Globus pallidus (tissue), 1 donor: ENCODE measurements at regions not wholly inside any gene's neighbourhood (a gene's known extent, or its start where the extent isn't known, plus 50 kb on each side); places are given as distances from the start of the nearest gene placed in this dataset.
A peak's percentile ranks its signal among the peaks of the same experiment; 100 is the strongest.

Experiments used
- DNase-seq: peaks from one replicate; pipeline ENCODE4 v3.0.0-alpha.2; 2015; ENCODE audit warnings: low spot score

- DNase-seq, result no peak
Observed at GRCh38 chr12:105804591-105805265, 334.0 kb downstream of the NUAK1 start.

GRCh38 chr12:105805730-105806399 is 332.9 kb downstream of the NUAK1 start:
- no peak for DNase-seq

- DNase-seq, result no peak
Observed at GRCh38 chr12:105806400-105806770, 332.4 kb downstream of the NUAK1 start.

DNA sequence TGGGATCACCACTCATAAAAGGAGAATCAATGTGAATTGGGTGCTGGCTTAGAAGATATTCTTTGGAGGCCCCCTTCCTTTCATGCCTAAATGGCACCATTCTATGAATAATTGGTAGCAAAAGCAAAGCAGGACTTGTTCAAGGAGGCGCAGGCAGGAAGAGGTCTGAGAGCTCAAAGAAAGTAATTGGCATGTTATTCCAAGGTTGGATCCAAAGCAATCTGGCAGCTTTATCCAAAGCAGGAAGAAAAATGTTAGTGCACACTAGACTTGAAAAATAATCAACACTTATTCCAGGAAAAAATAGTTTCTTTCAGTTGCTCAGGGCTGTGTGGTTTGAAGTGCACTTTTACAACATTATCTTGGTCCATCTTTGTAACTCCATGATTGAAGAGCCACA is 326.4 kb downstream of the NUAK1 start:
- peak; percentile 35 for DNase-seq

DNA sequence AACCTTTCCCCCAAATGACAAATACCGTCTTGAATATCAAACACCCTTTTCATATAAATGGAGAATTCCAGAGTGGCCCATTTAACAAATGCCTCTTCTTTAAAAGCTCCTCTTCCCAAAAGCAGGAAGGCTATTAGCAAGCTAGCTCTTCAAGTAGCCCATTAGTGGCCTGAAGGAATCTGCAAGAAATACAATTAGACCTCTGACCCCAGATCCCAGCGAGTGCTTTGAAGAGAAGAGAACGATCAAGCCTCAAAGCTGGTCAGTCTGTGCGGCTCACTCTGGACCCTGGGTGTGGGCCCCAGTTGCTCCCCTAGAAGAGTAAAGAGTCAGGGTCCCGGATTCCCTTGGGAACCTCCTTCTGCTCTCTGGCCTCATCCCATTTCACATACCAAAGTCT is 325.6 kb downstream of the NUAK1 start:
- no peak for DNase-seq

- DNase-seq, result no peak
Observed at GRCh38 chr12:105814283-105814682, 324.5 kb downstream of the NUAK1 start.

- DNase-seq, result no peak
Observed at GRCh38 chr12:105819549-105819948, 319.2 kb downstream of the NUAK1 start.

GRCh38 chr12:105820429-105821125 is 318.2 kb downstream of the NUAK1 start:
- DNase-seq, result peak; percentile 30

DNA sequence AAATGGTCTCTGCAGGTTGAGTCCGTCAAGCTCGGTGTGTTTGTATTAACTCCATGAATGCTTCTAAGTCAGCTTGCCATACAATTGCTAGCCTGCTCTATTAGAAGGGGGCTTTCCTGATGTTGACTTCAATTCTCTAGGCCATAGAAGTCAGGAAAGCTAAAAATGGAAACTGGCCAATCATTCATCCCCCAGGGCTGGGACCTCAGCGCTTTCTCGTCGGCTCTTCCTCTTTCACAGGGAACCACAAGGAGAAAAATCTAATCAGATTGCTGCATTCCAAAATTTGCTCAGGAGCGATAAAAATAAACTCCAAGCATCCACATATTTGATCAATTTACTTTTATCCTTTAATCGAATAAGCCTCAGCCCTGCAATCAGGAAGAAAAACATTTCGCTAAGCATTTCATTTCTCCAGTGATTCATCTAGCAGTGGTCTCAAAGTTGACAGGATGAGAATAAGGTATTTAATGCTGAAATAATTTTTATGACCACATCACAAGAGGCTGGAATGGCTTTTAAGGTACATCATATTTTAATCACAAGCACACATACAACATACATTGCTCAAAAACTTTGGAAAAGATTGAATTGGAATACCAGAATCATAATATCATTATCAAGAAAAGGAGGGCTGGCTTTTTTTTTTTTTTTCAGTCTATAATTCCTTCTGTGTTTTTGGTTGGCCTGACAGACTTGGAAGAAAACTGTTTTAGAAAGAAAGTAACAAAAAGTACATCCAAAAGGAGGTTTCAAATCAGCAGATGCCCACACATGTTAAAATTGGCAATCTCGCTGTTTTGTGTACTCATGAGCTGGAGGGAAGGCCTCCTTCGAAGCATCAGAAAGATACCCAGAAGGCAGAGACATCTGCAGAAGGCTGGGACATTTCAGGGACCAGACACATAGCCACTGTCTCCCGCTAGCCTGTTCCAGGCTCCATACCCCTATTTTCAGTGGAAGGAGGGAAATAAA is 316.3 kb downstream of the NUAK1 start:
- DNase-seq, result peak; percentile 18

DNA sequence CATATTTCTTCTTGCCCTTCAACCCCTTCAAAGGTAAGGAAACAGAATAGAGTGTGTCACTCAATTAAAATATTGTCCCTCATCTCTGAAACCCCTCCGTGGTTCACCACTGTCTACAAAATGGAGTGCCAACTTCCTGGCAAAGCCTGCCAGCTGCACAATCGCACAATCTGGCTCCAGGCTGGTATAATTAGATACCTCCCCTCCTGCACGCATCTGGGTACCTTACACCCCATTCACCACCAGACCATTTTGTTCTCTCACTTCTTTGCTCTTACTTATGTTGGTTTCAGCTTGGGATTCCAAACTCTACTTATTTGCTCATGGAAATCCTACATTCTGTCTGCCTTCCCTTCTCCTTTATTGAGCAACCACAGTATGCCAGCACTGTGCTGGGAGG is 314.9 kb downstream of the NUAK1 start:
- no peak for DNase-seq

GRCh38 chr12:105825141-105825540 is 313.6 kb downstream of the NUAK1 start:
- no peak for DNase-seq

GRCh38 chr12:105831372-105831771 is 307.4 kb downstream of the NUAK1 start:
- no peak for DNase-seq

GRCh38 chr12:105832021-105832420 is 306.7 kb downstream of the NUAK1 start:
- DNase-seq, result no peak

DNA sequence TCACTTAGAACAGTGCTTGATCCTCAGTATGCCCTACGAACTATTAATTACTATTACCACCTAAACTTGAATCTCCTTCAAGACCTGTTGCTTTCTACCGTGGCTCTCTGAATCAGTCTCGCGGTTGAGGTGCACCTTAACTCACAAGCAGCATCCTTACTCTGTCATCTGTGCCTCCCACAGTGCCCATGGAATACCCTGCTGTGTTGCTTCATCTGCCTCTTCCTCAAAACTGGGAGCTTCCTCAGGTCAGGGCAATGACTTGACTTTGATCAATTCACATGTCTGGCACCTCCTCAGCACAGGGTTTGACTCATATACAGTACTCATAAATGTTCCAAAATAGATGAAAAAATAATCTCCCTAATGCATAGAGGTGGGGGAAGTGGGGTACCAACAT is 305.9 kb downstream of the NUAK1 start:
- DNase-seq, result no peak

DNA sequence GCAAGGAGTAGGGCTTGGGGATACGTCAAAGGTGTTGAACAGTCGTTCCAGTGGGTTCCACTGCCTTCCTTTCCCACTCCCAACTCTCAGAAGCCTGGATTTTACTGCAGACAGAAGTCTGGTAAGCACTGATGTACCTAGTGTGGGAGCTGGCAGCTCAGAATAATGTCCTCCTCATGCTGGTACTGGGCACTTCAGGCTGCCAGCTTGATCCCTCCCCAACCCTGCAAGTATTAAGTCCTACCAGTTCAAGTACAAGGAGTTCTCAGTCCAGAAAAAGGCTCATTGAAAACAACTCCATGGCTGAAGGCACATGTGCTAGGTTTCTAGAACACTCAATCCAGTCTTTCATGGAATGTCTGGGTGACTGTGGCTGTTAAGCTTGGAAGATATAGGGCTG is 304.3 kb downstream of the NUAK1 start:
- no peak for DNase-seq

- no peak for DNase-seq
Observed at GRCh38 chr12:105835580-105836241, 303.0 kb downstream of the NUAK1 start.

- DNase-seq, result no peak
Observed at GRCh38 chr12:105836242-105836622, 302.5 kb downstream of the NUAK1 start.

DNA sequence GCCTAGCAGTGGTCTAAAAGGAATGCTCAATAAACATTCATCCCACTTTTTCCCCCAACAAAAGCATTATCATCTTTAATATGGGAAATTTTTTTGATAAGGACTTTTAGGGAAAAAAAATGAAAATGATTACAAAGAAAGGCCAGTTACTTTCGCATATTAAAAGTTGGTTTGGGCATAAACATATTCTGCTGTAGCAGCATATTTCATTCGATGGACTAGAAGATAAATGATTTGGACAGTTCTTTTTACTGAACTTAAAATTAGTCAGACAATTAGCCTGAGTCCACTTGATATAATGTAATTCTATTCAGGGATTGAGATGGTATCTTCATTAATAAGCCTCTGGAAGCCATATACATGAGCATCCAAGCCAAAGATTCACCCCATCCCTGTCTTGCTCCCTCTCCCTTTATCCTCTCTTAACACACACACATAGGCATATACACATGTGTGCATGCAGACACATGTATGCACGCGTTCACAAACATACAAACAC is 299.1 kb downstream of the NUAK1 start:
- DNase-seq, result no peak

DNA sequence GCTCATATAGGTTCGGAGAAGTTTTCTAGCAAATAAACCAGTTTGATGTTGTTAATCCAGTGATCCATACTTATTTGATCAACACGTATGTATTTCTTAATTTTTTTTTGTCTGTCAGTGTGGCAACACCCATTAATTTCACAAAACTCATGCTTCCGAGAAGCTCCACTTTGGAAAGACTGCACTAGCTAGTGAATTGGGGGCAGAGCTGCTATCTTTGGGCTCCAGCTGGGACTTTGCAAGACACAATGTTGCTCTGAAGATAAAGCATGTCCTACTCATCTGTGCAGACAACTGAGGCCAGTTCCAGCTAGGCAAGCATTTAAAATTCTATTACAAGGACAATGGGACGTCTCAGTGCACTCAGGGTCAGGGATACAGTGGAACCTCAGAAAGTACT is 298.4 kb downstream of the NUAK1 start:
- DNase-seq, result no peak

- DNase-seq, result no peak
Observed at GRCh38 chr12:105841840-105842239, 296.9 kb downstream of the NUAK1 start.

- peak; percentile 26 for DNase-seq
Observed at GRCh38 chr12:105843561-105843960, 295.2 kb downstream of the NUAK1 start.
